T-cell (primary cell): ENCODE measurements at regions not wholly inside any gene's neighbourhood (a gene's known extent, or its start where the extent isn't known, plus 50 kb on each side); places are given as distances from the start of the nearest gene placed in this dataset.

Source experiments
- ATAC-seq, 4 experiments: fragments of 200-7000 bp in 3 of 4; fragments of 150-1000 bp in 1 of 4; cut with Tn5 transposase; replicated peaks in 1 of 4; 1 replicate in 3 of 4; 2 replicates in 1 of 4; pipeline ENCODE4 v1.10.0; 2021; ENCODE audit warnings: moderate library complexity in 3 of 4, mild to moderate bottlenecking in 2 of 4, moderate number of reproducible peaks in 1 of 4
- CTCF ChIA-PET, 2 donors: fragments of 300-600 bp; sonication (Branson Sonifier 250); formaldehyde crosslinking; loops; one replicate each; lab custom pipeline; 2022; ENCODE audit warnings: antibody characterized with exemption in 2 of 2; lab: Charles Lee
- POLR2A ChIA-PET, 2 donors: fragments of 300-600 bp; sonication (Branson Sonifier 250); formaldehyde crosslinking; loops; one replicate each; lab custom pipeline; 2022; ENCODE audit warnings: antibody characterized with exemption in 2 of 2; lab: Charles Lee
- DNase-seq, 35 experiments: peaks; one replicate each; pipeline versions ENCODE4 v3.0.0 to v3.0.0-alpha.2; 2013 to 2023
- H3K27ac ChIP-seq: one replicate; pipeline ENCODE4 v1.5.1; 2013; ENCODE audit warnings: low read length
- H3K27me3 ChIP-seq, 2 experiments: replicated peaks in 1 of 2; 1 replicate in 1 of 2; 2 replicates in 1 of 2; pipeline versions ENCODE4 v1.6.1 to v1.7.0; 2013; ENCODE audit warnings: low read length in 1 of 2, mixed read lengths in 1 of 2; ENCODE audit not compliant: control insufficient read depth in 2 of 2, insufficient read depth in 2 of 2; ENCODE audit errors: extremely low read depth in 1 of 2
- H3K36me3 ChIP-seq, 2 donors: 1 replicate in 1 of 2; 2 replicates in 1 of 2; pipeline versions ENCODE4 v1.6.1 to v1.7.0; 2013; ENCODE audit warnings: low read length in 1 of 2; ENCODE audit not compliant: control insufficient read depth in 2 of 2, insufficient read depth in 1 of 2; ENCODE audit errors: extremely low read depth in 1 of 2
- H3K4me1 ChIP-seq, 2 experiments: 1 replicate in 1 of 2; 2 replicates in 1 of 2; pipeline versions ENCODE4 v1.6.1 to v1.7.0; 2013; ENCODE audit warnings: low read length in 2 of 2, mixed read lengths in 1 of 2; ENCODE audit not compliant: insufficient read depth in 2 of 2, control insufficient read depth in 1 of 2; ENCODE audit errors: extremely low read depth in 1 of 2
- H3K4me3 ChIP-seq, 2 donors: 1 replicate in 1 of 2; 2 replicates in 1 of 2; pipeline versions ENCODE4 v1.5.1 to v1.7.0; 2013; ENCODE audit warnings: mild to moderate bottlenecking in 2 of 2, low read length in 1 of 2, moderate library complexity in 1 of 2; ENCODE audit not compliant: control insufficient read depth in 1 of 2; ENCODE audit errors: extremely low read depth in 1 of 2
- H3K9me3 ChIP-seq: 2 replicates; pipeline ENCODE4 v1.7.0; 2013
- H3K27ac Mint-ChIP-seq, 2 donors: one replicate each; pipeline ENCODE4 v1.8.0; 2020 to 2021; ENCODE audit warnings: mild to moderate bottlenecking in 2 of 2, mixed read lengths in 2 of 2
- H3K27me3 Mint-ChIP-seq, 2 donors: one replicate each; pipeline ENCODE4 v1.8.0; 2021 to 2022; ENCODE audit warnings: mixed read lengths in 2 of 2
- H3K36me3 Mint-ChIP-seq: one replicate; pipeline ENCODE4 v1.8.0; 2021; ENCODE audit warnings: mixed read lengths
- H3K4me1 Mint-ChIP-seq, 3 donors: one replicate each; pipeline ENCODE4 v1.8.0; 2020 to 2022; ENCODE audit warnings: mixed read lengths in 3 of 3, mild to moderate bottlenecking in 1 of 3
- H3K4me3 Mint-ChIP-seq, 3 donors: one replicate each; pipeline ENCODE4 v1.8.0; 2020 to 2022; ENCODE audit warnings: mild to moderate bottlenecking in 3 of 3, mixed read lengths in 3 of 3, moderate library complexity in 3 of 3
- H3K9me3 Mint-ChIP-seq, 3 donors: one replicate each; pipeline ENCODE4 v1.8.0; 2020 to 2022; ENCODE audit warnings: mixed read lengths in 3 of 3
- WGBS: methylation state at CpG from one replicate; pipeline ENCODE4 v1.1.5; 2013; ENCODE audit warnings: missing lambda C conversion rate; ENCODE audit not compliant: insufficient coverage; 5-methylcytosine and 5-hydroxymethylcytosine counted together

- H3K4me3 Mint-ChIP-seq, result no peak overlapping the region
- H3K27ac Mint-ChIP-seq, result no peak overlapping the region
- H3K36me3 Mint-ChIP-seq, result no peaks in the 10 kb centered on the region
- POLR2A ChIA-PET, result no interaction called here
- DNase-seq (peak in 1 of 35 experiments; percentile 2), ATAC-seq (peak in 1 of 4 experiments; percentile 50)
- Histone ChIP-seq H3K27ac (no peak overlapping the region), H3K36me3 (no peaks in the 10 kb centered on the region), H3K4me1 (peaks cover 8 to 15% of the 10 kb centered on the region in 2 experiments), H3K9me3 (no peaks in the 10 kb centered on the region), H3K27me3 (no peaks in the 10 kb centered on the region), H3K4me3 (no peak overlapping the region)
- H3K9me3 Mint-ChIP-seq, result no peaks in the 10 kb centered on the region
- peaks cover 7 to 21% (median 12%) of the 10 kb centered on the region in 3 donors for H3K4me1 Mint-ChIP-seq
- peaks cover 15 to 18% of the 10 kb centered on the region in 2 donors for H3K27me3 Mint-ChIP-seq
- CTCF ChIA-PET, result no interaction called here
- WGBS, result no CpG with 5 or more reads among the region's 6 CpGs
Observed at GRCh38 chr2:158042666-158043065, 59.0 kb upstream of the UPP2 start.

GRCh38 chr2:158042245-158042644, 59.4 kb upstream of the UPP2 start:
- no peaks in the 10 kb centered on the region for H3K9me3 ChIP-seq
- DNase-seq (no peak), ATAC-seq (no peak)
- Mint-ChIP-seq H3K27ac (no peak overlapping the region), H3K36me3 (no peaks in the 10 kb centered on the region), H3K4me3 (no peak overlapping the region), H3K9me3 (no peaks in the 10 kb centered on the region), H3K4me1 (peaks cover 7 to 21% (median 12%) of the 10 kb centered on the region in 3 donors), H3K27me3 (peaks cover 15 to 21% of the 10 kb centered on the region in 2 donors)
- POLR2A ChIA-PET, result no interaction called here
- H3K36me3 ChIP-seq, result no peaks in the 10 kb centered on the region
- CTCF ChIA-PET, result no interaction called here
- H3K4me1 ChIP-seq, result peaks cover 8 to 15% of the 10 kb centered on the region in 2 experiments
- no peak overlapping the region for H3K4me3 ChIP-seq
- WGBS, result no CpG with 5 or more reads among the region's 2 CpGs
- H3K27ac ChIP-seq, result no peak overlapping the region
- H3K27me3 ChIP-seq, result no peaks in the 10 kb centered on the region

- no peaks in the 10 kb centered on the region for H3K27me3 ChIP-seq
- no peak overlapping the region for H3K4me3 ChIP-seq
- no peaks in the 10 kb centered on the region for H3K36me3 Mint-ChIP-seq
- no peak overlapping the region for H3K27ac ChIP-seq
- H3K36me3 ChIP-seq, result no peaks in the 10 kb centered on the region
- peaks cover 8 to 15% of the 10 kb centered on the region in 2 experiments for H3K4me1 ChIP-seq
- H3K9me3 ChIP-seq, result no peaks in the 10 kb centered on the region
- H3K9me3 Mint-ChIP-seq, result no peaks in the 10 kb centered on the region
- WGBS, result no CpG with 5 or more reads among the region's 2 CpGs
- no peak for ATAC-seq
- peaks cover 7 to 21% (median 12%) of the 10 kb centered on the region in 3 donors for H3K4me1 Mint-ChIP-seq
- DNase-seq, result no peak
- peaks cover 20 to 21% of the 10 kb centered on the region in 2 donors for H3K27me3 Mint-ChIP-seq
- H3K4me3 Mint-ChIP-seq, result no peak overlapping the region
- H3K27ac Mint-ChIP-seq, result no peak overlapping the region
- CTCF ChIA-PET, result interaction anchor here in 1 of 2 donors (1.5 kb wide), 1 partner anchor 17 kb away, joined by 6 read pairs; no protein-coding TSS in a partner anchor
- POLR2A ChIA-PET, result no interaction called here
Observed at GRCh38 chr2:158041400-158041799, 60.3 kb upstream of the UPP2 start.

GRCh38 chr2:158038901-158039300, 62.8 kb upstream of the UPP2 start:
- no peaks in the 10 kb centered on the region for H3K9me3 Mint-ChIP-seq
- Histone ChIP-seq H3K4me3 (no peak overlapping the region), H3K9me3 (no peaks in the 10 kb centered on the region), H3K27me3 (no peaks in the 10 kb centered on the region), H3K4me1 (peaks cover 8 to 15% of the 10 kb centered on the region in 2 experiments), H3K36me3 (no peaks in the 10 kb centered on the region), H3K27ac (no peak overlapping the region)
- 97% methylated on average over 3 of the region's 5 CpGs for WGBS
- DNase-seq, result no peak
- ChIA-PET POLR2A (interaction anchor here in 1 of 2 donors (0.6 kb wide), 1 partner anchor 232 kb away, joined by 3 read pairs; no protein-coding TSS in a partner anchor), CTCF (interaction anchor here in 1 of 2 donors (0.6 kb wide), 1 partner anchor 14 kb away, joined by 3 read pairs; no protein-coding TSS in a partner anchor)
- H3K27me3 Mint-ChIP-seq, result peaks cover 13 to 22% of the 10 kb centered on the region in 2 donors
- no peak overlapping the region for H3K27ac Mint-ChIP-seq
- peaks cover 7 to 18% (median 12%) of the 10 kb centered on the region in 3 donors for H3K4me1 Mint-ChIP-seq
- no peak overlapping the region for H3K4me3 Mint-ChIP-seq
- ATAC-seq, result no peak
- no peaks in the 10 kb centered on the region for H3K36me3 Mint-ChIP-seq

- Histone ChIP-seq H3K27ac (no peak overlapping the region), H3K4me1 (no peaks in the 10 kb centered on the region), H3K36me3 (no peaks in the 10 kb centered on the region), H3K27me3 (no peaks in the 10 kb centered on the region), H3K4me3 (no peak overlapping the region), H3K9me3 (no peaks in the 10 kb centered on the region)
- POLR2A ChIA-PET, result no interaction called here
- Mint-ChIP-seq H3K9me3 (no peaks in the 10 kb centered on the region), H3K27me3 (peaks cover 20% of the 10 kb centered on the region in 2 donors), H3K36me3 (no peaks in the 10 kb centered on the region), H3K4me1 (no peaks in the 10 kb centered on the region), H3K4me3 (no peak overlapping the region), H3K27ac (no peak overlapping the region)
- WGBS, result 24% methylated on average over 5 of the region's 7 CpGs
- CTCF ChIA-PET, result interaction anchor here (1.2 to 2.8 kb wide), 4 partner anchors 11 to 712 kb away, joined by 3 to 26 read pairs (median 8); no protein-coding TSS in a partner anchor
- DNase-seq (peak in 3 of 35 experiments; percentile 4 to 34 (median 14)), ATAC-seq (peak in 1 of 4 experiments; percentile 27)
Observed at GRCh38 chr2:158034198-158034866, 67.3 kb upstream of the UPP2 start.

GRCh38 chr2:158031371-158031770, 70.3 kb upstream of the UPP2 start:
- Histone ChIP-seq H3K4me3 (no peak overlapping the region), H3K4me1 (no peaks in the 10 kb centered on the region), H3K27me3 (peaks cover 0 to 3% of the 10 kb centered on the region in 2 experiments), H3K27ac (no peak overlapping the region), H3K36me3 (no peaks in the 10 kb centered on the region), H3K9me3 (no peaks in the 10 kb centered on the region)
- Mint-ChIP-seq H3K27me3 (peaks cover 9 to 20% of the 10 kb centered on the region in 2 donors), H3K36me3 (no peaks in the 10 kb centered on the region), H3K4me1 (no peaks in the 10 kb centered on the region), H3K4me3 (no peak overlapping the region), H3K27ac (no peak overlapping the region), H3K9me3 (no peaks in the 10 kb centered on the region)
- WGBS, result 33% methylated on average over 1 of the region's 4 CpGs
- no peak for ATAC-seq
- POLR2A ChIA-PET, result no interaction called here
- CTCF ChIA-PET, result interaction anchor here (0.6 to 2.8 kb wide), 6 partner anchors 8 to 723 kb away, joined by 3 to 26 read pairs (median 4); no protein-coding TSS in a partner anchor
- no peak for DNase-seq
